ENCODE measurements at regions not wholly inside any gene's neighbourhood (a gene's known extent, or its start where the extent isn't known, plus 50 kb on each side); places are given as distances from the start of the nearest gene placed in this dataset.
"Not testable (repeated sequence)": the region's sequence is repeated elsewhere in the genome, so short reads cannot be mapped to it uniquely, and the experiment has no call there.

DNA sequence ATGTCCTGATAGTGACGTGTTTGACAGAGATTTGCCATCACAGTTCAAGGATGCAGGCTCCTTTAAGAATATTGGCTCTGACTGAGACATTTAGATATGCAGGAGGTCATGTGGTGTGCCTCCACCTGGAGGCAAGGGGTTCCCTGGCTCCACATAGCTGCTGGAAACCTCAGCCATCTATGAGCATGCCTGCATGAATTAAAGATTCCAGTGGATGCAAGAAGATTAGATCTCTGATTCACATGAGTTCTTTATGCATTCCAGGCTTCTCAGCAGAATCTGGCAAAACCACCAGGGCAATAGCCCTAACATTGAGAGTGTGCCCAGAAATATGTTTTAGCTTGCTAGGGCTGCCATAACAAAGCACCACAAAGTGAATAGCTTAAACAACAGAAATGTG, 298.5 kb upstream of the AADAT start:
- no peak overlapping the region for H3K27ac Mint-ChIP-seq
- no peaks in the 10 kb centered on the region for H3K4me1 Mint-ChIP-seq (ENCODE audit: low read depth)
- H3K9me3 Mint-ChIP-seq: peaks cover 3% of the 10 kb centered on the region
- H3K27me3 Mint-ChIP-seq (ENCODE audit: low read depth): no peaks in the 10 kb centered on the region
- H3K36me3 Mint-ChIP-seq (ENCODE audit: low read depth): no peaks in the 10 kb centered on the region
- H3K4me3 Mint-ChIP-seq: no peak overlapping the region
- no peak for DNase-seq (ENCODE audit: low spot score)

GRCh38 chr4:170386971-170387370, 297.2 kb upstream of the AADAT start:
- H3K36me3 Mint-ChIP-seq (ENCODE audit: low read depth): no peaks in the 10 kb centered on the region
- DNase-seq (ENCODE audit: low spot score): no peak
- no peak overlapping the region for H3K27ac Mint-ChIP-seq
- H3K27me3 Mint-ChIP-seq (ENCODE audit: low read depth): no peaks in the 10 kb centered on the region
- H3K9me3 Mint-ChIP-seq: peaks cover 8% of the 10 kb centered on the region
- H3K4me1 Mint-ChIP-seq (ENCODE audit: low read depth): no peaks in the 10 kb centered on the region
- no peak overlapping the region for H3K4me3 Mint-ChIP-seq

DNA sequence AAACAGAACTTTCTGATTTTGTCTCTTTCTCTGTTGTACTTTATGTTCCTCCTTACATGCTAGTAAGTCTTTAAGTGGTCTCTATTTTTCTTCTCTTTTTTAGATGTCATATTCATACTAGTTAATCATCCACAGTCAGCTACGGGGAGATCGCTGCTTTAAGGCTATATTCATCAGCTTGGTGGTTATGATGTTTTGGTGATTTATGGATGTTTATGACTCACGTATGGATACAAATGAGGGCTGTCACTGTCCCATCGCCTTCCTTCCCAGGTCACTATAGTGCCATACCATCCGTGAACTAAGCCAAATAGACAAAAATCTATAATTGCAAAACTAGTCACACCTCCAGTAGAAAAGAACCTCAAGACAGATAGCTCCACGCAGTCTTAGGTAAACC, 296.8 kb upstream of the AADAT start:
- DNase-seq (ENCODE audit: low spot score): no peak
- H3K4me1 Mint-ChIP-seq (ENCODE audit: low read depth): no peaks in the 10 kb centered on the region
- H3K9me3 Mint-ChIP-seq: peaks cover 13% of the 10 kb centered on the region
- H3K36me3 Mint-ChIP-seq (ENCODE audit: low read depth): no peaks in the 10 kb centered on the region
- H3K4me3 Mint-ChIP-seq: no peak overlapping the region
- H3K27me3 Mint-ChIP-seq (ENCODE audit: low read depth): no peaks in the 10 kb centered on the region
- no peak overlapping the region for H3K27ac Mint-ChIP-seq

DNA sequence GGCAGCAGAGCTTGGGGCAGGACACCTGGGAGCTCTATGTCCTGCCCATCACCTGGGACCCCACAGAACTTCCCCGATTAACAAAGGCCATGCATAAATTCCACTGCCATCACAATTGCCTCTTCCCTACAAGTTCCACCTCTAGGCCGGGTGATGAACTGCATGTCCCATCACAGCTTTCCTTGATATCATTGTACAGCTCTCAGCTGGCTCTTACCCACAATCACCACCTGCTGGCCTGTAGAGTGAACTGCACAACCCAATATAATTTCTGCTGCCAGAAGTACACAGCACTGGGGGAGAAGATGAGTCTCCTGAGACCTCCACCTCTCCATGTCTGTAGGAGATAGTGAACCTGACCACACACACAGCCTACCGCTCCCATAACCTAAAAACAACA, 285.0 kb upstream of the AADAT start:
- Mint-ChIP-seq H3K27me3 (ENCODE audit: low read depth) (no peaks in the 10 kb centered on the region), H3K4me3 (no peak overlapping the region), H3K27ac (no peak overlapping the region), H3K9me3 (no peaks in the 10 kb centered on the region), H3K4me1 (ENCODE audit: low read depth) (no peaks in the 10 kb centered on the region), H3K36me3 (ENCODE audit: low read depth) (no peaks in the 10 kb centered on the region)
- DNase-seq (ENCODE audit: low spot score): no peak

- H3K4me1 Mint-ChIP-seq (ENCODE audit: low read depth): no peaks in the 10 kb centered on the region
- no peaks in the 10 kb centered on the region for H3K27me3 Mint-ChIP-seq (ENCODE audit: low read depth)
- no peak overlapping the region for H3K27ac Mint-ChIP-seq
- DNase-seq (ENCODE audit: low spot score): no peak
- H3K4me3 Mint-ChIP-seq: no peak overlapping the region
- no peaks in the 10 kb centered on the region for H3K36me3 Mint-ChIP-seq (ENCODE audit: low read depth)
- no peaks in the 10 kb centered on the region for H3K9me3 Mint-ChIP-seq
Measured at GRCh38 chr4:170348945-170349344, 259.2 kb upstream of the AADAT start.

GRCh38 chr4:170347191-170347590, 257.4 kb upstream of the AADAT start:
- not testable (repeated sequence) for H3K27ac Mint-ChIP-seq; H3K9me3 Mint-ChIP-seq; H3K4me1 Mint-ChIP-seq (ENCODE audit: low read depth); H3K36me3 Mint-ChIP-seq (ENCODE audit: low read depth); DNase-seq (ENCODE audit: low spot score); H3K27me3 Mint-ChIP-seq (ENCODE audit: low read depth); H3K4me3 Mint-ChIP-seq

DNA sequence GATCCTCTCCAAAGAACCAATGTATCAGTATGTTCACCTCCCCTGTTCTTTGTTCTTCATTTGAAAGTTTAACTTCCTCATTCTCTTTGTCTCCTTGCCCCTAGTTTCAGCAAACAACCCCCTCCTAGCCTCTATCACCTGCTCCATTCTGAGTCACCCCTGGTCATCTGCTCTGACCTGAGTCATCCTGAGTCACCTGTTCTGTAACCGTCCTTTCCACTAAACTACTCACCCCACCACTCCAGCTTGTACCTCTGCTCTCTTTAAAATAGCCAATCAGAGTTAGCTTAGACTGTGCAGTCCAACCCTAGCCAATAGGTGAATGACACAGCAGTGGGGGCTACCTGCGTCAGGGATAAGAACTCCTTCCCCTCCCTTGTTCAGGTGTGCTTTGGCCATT, 249.8 kb upstream of the AADAT start:
- Mint-ChIP-seq H3K27ac (no peak overlapping the region), H3K4me1 (ENCODE audit: low read depth) (peaks cover 1% of the 10 kb centered on the region), H3K4me3 (no peak overlapping the region), H3K27me3 (ENCODE audit: low read depth) (no peaks in the 10 kb centered on the region), H3K36me3 (ENCODE audit: low read depth) (no peaks in the 10 kb centered on the region), H3K9me3 (peaks cover 5% of the 10 kb centered on the region)
- no peak for DNase-seq (ENCODE audit: low spot score)

- no peak overlapping the region for H3K27ac Mint-ChIP-seq
- DNase-seq (ENCODE audit: low spot score): no peak
- H3K36me3 Mint-ChIP-seq (ENCODE audit: low read depth): no peaks in the 10 kb centered on the region
- peaks cover 5% of the 10 kb centered on the region for H3K9me3 Mint-ChIP-seq
- no peak overlapping the region for H3K4me3 Mint-ChIP-seq
- peaks cover 1% of the 10 kb centered on the region for H3K4me1 Mint-ChIP-seq (ENCODE audit: low read depth)
- H3K27me3 Mint-ChIP-seq (ENCODE audit: low read depth): no peaks in the 10 kb centered on the region
Measured at GRCh38 chr4:170336238-170336775, 246.6 kb upstream of the AADAT start.

GRCh38 chr4:170325599-170325998, 235.8 kb upstream of the AADAT start:
- H3K9me3 Mint-ChIP-seq: peaks cover 30% of the 10 kb centered on the region
- H3K27me3 Mint-ChIP-seq (ENCODE audit: low read depth): no peaks in the 10 kb centered on the region
- no peaks in the 10 kb centered on the region for H3K4me1 Mint-ChIP-seq (ENCODE audit: low read depth)
- no peaks in the 10 kb centered on the region for H3K36me3 Mint-ChIP-seq (ENCODE audit: low read depth)
- no peak for DNase-seq (ENCODE audit: low spot score)
- H3K27ac Mint-ChIP-seq: no peak overlapping the region
- no peak overlapping the region for H3K4me3 Mint-ChIP-seq

DNA sequence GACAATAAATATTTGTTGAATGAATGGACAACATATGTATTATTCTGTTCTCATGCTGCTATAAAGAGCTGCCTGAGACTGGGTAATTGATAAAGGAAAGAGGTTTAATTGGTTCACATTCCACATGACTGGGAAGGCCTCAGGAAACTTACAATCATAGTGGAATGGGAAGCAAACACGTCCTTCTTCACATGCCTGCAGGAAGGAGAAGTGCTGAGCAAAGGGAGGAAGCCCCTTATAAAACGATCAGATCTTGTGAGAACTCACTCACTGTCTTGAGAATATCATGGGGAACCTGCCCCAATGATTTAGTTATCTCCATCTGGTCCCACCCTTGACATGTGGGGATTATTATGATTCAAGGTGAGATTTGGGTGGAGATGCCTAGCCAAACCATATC, 233.9 kb upstream of the AADAT start:
- no peaks in the 10 kb centered on the region for H3K4me1 Mint-ChIP-seq (ENCODE audit: low read depth)
- no peak overlapping the region for H3K4me3 Mint-ChIP-seq
- peaks cover 31% of the 10 kb centered on the region for H3K9me3 Mint-ChIP-seq
- no peaks in the 10 kb centered on the region for H3K36me3 Mint-ChIP-seq (ENCODE audit: low read depth)
- no peaks in the 10 kb centered on the region for H3K27me3 Mint-ChIP-seq (ENCODE audit: low read depth)
- H3K27ac Mint-ChIP-seq: no peak overlapping the region
- no peak for DNase-seq (ENCODE audit: low spot score)

DNA sequence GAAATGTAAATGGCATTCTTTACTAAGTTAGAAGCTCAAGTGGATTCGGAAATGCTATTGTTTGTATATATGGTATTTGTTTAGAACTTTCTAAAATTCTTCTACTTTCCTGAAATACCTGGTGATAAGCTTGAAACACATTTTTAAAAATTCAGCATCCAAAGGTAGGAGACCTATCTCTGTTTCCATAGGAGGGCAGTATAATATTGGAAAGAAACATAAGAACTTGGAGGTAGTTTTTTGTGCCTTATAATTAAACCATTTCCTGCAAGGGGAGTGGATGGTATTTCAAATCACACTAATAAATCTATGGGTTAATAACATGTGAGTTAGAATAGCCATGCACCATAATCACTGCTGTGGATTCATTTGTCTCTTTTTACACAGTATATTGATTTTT, 217.4 kb upstream of the AADAT start:
- no peak for DNase-seq (ENCODE audit: low spot score)
- Mint-ChIP-seq H3K9me3 (no peaks in the 10 kb centered on the region), H3K36me3 (ENCODE audit: low read depth) (no peaks in the 10 kb centered on the region), H3K4me1 (ENCODE audit: low read depth) (no peaks in the 10 kb centered on the region), H3K27me3 (ENCODE audit: low read depth) (no peaks in the 10 kb centered on the region), H3K27ac (no peak overlapping the region), H3K4me3 (no peak overlapping the region)

DNA sequence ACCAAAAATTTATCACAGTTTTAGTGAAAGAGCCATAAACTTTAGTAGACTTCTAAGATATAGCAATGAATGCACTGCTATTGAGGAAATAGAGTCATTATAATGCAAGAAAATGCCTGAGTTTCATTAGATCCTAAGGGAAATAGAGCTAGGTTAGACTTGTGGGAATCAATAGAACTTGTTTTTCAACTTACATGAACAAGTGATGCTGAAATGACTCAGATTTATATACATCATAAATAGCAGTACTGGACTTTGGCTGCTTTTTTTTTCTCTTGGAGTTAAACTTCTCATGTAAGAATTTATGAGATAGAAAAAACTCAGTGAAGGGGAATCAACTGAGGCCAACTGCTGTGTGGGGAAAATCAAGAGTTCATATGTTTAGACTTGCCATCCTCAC, 216.5 kb upstream of the AADAT start:
- H3K36me3 Mint-ChIP-seq (ENCODE audit: low read depth): no peaks in the 10 kb centered on the region
- no peak for DNase-seq (ENCODE audit: low spot score)
- H3K9me3 Mint-ChIP-seq: no peaks in the 10 kb centered on the region
- H3K27me3 Mint-ChIP-seq (ENCODE audit: low read depth): no peaks in the 10 kb centered on the region
- H3K4me3 Mint-ChIP-seq: no peak overlapping the region
- H3K27ac Mint-ChIP-seq: no peak overlapping the region
- no peaks in the 10 kb centered on the region for H3K4me1 Mint-ChIP-seq (ENCODE audit: low read depth)

GRCh38 chr4:170305627-170306026, 215.9 kb upstream of the AADAT start:
- Mint-ChIP-seq H3K4me1 (ENCODE audit: low read depth) (no peaks in the 10 kb centered on the region), H3K27me3 (ENCODE audit: low read depth) (no peaks in the 10 kb centered on the region), H3K9me3 (no peaks in the 10 kb centered on the region), H3K27ac (no peak overlapping the region), H3K36me3 (ENCODE audit: low read depth) (no peaks in the 10 kb centered on the region), H3K4me3 (no peak overlapping the region)
- DNase-seq (ENCODE audit: low spot score): no peak

DNA sequence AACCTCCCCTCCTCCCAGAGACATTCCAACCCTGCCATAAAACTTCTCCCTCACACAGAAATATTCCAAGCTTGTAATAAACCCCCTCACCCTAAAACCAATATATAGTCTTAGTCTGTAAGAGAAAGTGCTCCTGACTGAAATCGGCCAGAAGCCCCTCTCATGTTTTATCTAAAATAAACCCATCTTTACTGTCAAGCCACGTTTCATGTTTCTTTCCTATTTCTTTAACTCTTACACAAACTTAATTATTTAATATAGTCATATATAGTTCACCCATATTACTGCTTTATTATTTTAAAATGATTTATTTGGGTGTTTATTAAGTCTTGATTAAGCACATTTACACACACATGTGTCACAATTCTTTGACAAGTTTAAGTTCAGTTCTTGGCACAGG, 191.3 kb upstream of the AADAT start:
- H3K4me3 Mint-ChIP-seq: no peak overlapping the region
- no peak for DNase-seq (ENCODE audit: low spot score)
- H3K36me3 Mint-ChIP-seq (ENCODE audit: low read depth): no peaks in the 10 kb centered on the region
- H3K27ac Mint-ChIP-seq: no peak overlapping the region
- no peaks in the 10 kb centered on the region for H3K27me3 Mint-ChIP-seq (ENCODE audit: low read depth)
- H3K9me3 Mint-ChIP-seq: peaks cover 4% of the 10 kb centered on the region
- H3K4me1 Mint-ChIP-seq (ENCODE audit: low read depth): no peaks in the 10 kb centered on the region

DNA sequence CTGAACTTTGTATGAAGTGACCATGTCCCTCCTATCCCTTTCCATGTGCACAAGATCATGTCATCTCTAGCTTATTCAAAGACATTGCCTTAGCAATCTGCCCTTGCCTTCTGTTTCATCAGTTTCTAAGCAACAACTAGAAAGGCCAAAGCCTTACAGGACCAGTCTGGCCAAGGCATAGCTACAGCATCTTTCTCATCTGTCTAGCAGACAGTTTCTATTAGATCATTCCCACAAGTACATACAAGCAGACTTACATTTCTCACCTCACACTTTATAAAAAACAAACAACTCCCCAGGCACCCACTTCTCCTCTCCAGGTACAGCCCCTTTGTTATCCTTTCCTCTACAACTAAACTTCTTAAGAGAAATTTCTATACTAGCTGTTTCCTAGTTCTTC, 188.7 kb upstream of the AADAT start:
- H3K27ac Mint-ChIP-seq: no peak overlapping the region
- no peaks in the 10 kb centered on the region for H3K36me3 Mint-ChIP-seq (ENCODE audit: low read depth)
- no peaks in the 10 kb centered on the region for H3K27me3 Mint-ChIP-seq (ENCODE audit: low read depth)
- DNase-seq (ENCODE audit: low spot score): no peak
- no peak overlapping the region for H3K4me3 Mint-ChIP-seq
- H3K4me1 Mint-ChIP-seq (ENCODE audit: low read depth): no peaks in the 10 kb centered on the region
- peaks cover 4% of the 10 kb centered on the region for H3K9me3 Mint-ChIP-seq
